ENCODE measurements at regions not wholly inside any gene's neighbourhood (a gene's known extent, or its start where the extent isn't known, plus 50 kb on each side); places are given as distances from the start of the nearest gene placed in this dataset.
"Not testable (repeated sequence)": the region's sequence is repeated elsewhere in the genome, so short reads cannot be mapped to it uniquely, and the experiment has no call there.

DNA sequence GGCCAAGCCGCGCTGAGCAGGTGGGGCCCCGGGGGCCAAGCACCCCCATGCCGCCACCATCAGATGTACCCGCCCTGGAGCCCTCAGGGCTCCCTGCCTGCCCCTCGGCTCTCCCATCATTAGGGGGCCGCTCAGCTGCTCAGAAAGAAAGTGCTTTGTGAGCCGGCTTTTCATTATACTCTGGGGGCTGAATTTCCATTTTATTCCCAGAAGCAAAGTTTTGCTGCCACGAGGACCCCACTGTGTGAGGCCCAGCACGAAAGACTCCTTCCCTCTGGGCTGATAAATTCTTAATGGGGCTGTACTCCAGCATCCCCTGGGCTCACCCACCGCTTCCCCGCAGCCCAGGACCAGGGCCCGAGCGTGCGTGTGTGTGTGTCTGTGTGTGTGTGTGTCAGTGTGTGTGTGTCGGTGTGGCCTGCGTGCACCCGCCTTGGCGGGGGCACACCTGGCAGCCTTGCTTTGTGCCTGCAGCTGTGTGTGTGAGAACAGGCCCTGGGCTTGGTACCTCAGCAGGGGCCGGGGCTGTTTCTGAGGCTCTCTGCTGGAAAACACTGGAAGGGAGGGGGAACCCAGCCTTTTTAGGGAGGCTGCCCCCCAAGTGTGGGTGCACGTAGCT is 103.0 kb upstream of the GSE1 start:
- DNase-seq, result no peak

DNA sequence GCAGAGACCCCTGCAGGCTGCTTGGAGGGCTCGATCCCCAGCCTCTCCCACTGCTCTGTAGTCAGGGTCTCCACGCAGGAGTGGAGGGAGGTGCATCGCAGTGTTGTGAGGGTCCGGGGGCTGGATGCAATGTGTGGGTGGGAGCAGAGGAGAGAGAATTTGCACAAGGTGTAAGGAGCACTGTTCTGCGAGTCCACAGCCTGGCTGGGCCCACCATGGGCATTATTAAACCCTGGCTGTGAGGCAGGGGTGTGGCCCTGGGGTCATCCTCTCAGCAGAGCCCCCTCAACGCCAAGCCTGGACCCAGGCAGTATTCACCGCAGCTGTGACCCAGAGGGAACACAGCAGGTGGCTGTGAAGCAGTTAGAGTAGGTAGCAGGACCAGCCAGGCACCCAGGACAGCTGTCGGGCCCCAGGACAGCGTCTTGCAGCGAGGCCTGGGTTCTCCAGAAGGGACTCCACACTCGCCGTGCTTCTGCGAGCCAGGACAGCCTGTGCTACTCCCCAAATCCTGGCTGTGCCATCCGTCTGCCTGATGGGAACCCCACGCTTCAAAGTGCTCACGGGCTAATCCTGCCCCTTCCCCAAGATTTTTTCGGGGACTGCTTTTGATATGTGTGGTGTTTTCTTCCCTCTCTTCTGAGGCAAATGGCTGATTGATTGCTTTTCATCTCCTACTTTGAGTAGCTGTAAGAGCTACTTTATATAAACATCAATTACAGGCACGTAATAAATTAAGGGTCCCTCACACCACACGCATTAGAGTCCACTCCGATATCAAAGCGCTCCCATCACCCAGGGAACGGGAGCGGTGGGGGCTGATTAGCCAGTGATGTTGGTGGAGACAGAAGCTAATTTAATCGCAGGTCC is 100.9 kb upstream of the GSE1 start:
- DNase-seq, result no peak

DNA sequence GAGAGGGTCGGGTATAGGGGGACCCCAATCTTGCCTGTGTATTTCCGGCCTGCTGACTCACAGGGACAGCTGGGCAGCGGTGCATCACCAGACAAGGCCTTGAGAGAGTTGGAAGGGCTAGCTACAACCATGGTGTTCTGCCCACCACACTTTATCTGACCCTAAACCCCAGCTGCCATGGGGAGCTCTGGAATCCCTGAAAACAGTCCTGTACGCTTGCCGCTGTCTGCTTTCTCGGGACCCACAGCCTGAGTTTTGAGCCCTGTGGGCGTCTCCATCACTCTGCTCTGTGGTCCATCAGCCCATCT is 100.4 kb upstream of the GSE1 start:
- DNase-seq, result no peak

DNA sequence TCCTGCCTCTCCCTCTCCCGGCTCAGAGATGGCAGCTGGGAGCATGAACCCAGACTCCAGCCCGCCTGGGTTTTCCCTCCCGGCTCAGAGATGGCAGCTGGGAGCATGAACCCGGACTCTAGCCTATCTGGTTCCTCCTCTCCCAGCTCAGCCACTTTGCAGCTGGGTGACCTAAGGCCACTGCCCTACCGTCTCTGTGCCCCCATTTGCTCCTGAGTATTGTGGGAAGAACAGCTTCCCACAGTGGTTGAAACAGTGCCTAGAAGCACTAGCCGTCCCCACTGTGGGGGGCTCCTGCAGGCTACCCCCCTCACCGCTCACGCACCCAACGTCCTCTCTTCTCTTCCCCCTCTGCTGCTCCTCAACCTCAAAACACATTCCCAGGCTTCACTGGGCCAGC is 99.9 kb upstream of the GSE1 start:
- DNase-seq, result no peak

DNA sequence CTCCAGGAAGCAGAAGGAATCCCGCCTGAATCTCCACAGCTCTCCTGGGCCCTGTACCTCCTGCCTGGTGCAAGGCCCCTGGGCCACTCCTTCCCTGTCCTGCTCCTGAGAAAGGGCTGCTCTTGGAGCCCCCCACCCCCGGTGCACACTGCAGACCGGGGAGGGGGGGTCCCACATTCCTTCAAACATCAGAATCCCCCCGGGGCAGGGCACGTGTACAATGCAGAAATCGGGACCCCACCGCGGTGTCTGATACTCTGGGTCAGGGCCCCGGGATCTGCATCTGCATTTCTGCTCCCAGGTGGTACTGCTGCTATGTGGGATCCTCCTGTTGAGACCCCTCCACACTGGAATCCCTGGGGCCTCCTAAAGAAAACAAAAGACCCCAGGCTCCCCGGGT is 99.5 kb upstream of the GSE1 start:
- DNase-seq, result no peak

DNA sequence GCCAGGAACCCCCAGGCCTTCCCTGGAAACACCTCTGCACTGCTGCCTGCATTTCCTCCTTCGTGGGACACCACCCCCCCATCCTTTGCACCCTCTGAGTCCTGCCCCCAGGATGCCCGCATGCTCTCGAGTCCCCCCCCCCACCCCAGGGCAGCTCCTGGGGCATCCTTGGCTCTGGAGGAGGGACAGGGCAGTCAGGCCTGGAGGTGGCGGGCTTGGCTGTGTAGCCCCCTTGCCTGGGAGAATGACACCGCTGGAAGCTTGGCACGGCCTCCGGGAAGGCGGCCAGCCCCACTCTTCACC is 98.9 kb upstream of the GSE1 start:
- DNase-seq, result no peak

DNA sequence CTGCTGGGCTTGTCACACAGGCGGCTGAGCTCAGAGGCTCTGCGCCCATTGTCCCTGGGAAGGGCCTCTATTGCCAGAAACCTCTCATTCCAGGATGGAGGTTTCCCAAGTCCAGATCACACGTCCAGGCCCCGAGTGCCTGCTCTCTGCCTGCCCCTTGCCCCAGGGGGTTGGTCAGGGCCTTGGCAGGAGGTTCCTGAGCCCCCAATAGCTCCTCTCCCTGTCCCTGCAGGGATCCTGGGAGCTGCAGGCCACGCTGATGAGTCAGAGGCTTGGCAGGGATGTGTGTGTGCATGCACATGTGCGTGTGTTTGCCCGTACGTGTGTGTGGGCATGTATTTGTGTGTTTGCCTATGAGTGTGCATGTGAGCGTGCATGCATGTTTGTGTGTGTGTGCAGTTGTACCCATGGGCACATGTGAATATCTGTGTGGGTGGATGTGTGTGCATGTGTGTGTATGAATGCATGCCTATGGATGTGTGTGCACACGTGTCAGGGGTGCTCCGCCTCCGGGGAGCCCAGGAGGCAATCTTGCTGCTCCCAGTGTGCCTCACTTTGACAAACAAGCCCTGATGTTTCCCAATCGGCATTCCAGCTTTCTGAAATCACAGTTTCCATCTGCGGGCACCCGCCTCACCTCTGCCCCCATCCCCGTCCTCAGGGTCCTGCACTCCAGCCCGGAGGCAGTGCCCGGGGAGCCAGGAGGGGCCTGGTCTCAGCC is 98.4 kb upstream of the GSE1 start:
- no peak for DNase-seq

DNA sequence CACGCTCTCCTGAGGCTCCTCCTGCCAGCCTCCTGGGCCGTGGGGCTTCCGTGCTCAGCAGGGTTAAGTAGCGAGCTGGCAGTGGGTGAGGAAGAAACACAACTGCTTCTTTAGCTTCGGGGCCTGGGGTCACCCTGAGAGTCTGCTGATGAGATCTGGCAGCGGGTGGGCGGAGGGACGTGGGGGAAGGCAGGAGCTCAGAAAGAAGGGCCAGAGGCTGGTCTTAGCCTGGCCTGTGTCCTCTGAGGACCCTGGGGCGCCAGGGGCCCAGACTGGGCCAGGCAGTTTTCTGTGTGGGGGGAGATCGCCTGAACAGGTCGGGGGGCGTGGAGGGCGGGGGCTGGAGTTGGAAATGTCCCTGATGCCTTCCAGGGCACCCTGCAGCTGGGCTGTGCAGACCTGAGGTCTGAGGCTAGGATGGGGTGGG is 97.8 kb upstream of the GSE1 start:
- no peak for DNase-seq

DNA sequence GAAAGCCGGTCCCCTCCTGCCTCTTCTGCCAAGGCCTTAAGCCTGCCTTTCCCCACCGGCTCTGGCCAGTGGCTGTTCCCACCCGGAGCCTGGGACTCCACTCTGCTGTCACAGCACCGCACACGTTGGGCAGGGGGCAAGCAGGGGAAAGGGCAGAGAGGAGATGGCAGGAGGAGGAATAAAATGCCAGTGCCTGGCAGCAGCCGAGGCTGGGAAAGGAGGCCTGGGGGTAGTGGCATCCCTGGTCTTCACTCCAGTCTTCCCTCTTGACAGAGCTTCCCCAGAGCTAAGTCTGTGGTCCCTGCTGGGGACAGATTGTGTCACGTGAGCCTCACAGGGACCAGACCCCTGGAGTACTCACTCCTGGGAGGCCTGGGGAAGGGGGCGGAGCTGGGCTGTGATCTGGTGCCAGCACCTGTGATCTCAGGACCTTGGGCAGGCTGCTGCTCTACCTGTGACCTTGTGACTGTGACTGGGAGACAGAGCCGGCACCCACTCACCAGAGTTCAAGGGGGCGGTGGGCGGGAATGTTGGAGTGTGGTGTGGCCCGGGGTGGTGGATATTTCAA is 97.2 kb upstream of the GSE1 start:
- DNase-seq, result no peak

DNA sequence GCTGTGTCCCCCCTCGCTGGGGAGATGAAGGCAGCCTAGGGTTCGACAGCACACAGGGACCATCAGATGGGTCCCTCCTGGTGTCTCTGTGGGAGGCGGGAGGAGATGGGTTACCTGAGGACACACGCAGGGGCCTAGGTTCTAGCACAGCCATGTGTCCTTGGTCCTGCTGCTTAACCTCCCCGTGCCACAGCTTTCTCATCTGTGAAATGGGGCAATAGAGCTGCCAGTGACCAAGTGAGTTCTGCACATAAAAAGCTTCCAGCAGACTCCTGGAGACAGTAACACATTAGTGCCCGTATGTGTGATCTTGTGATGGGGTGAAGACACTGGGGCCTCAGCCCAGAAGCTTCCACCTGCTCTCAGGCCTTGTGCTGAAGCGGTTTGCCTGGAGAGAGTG is 96.0 kb upstream of the GSE1 start:
- no peak for DNase-seq

DNA sequence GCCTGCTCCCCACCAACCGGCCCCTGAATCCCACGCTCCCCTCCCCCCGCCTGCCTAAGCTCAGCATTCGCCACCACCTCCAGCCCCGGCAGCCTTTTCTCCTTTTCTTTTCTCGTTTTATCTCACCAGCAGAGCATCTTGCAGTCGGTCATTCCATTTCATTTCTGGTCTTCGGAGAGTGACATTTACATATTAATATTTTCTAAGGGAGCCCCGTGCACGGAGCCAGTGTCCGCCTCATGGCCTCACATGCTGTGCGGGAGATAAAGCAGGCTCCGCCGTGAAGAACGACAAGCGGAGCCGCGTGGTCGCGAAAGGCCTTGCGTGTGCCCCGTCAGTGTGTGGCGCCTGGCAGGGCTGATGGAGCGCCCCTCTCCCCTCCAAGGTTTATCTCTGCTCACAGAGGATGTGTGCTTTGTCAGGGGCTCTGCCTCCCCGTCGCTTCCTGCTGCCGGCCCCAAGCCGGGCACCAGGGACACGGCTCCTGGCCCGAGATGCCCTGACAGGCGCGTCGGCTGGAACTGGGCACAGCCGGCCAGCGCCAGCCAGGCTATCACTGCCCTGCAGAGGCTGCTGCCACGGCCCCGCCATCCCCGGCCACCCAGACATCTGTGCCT is 95.5 kb upstream of the GSE1 start:
- no peak for DNase-seq

DNA sequence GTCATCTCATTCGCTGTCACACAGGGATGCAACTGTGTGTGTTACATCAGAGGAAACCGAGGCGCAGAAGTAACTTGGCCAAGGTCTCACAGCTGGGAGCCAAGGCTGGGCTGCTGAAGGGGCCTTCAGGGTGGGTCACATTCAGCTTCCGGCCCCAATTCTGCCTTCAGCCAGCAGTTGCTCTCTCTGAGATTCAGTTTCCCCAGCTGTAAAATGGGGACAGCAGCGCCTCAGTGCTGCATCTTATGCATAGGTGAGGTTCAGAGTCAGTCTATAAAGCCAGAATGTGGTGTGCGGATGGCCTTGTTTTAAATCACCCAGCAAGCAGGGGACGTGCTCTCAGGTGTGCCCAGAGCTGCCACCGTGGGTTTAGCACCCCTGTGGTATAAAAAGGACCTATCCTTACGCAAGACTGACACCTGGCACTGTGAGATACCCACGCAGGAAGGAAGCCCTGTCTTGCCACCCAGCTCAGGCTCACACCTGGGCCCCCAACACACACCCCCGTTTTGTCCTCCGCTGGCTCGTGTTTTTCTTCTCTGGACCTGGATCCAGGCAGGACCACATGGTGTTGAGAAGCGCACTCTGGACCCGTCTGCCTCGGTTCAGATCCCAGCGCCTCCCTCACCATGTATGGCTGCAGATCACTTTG is 94.6 kb upstream of the GSE1 start:
- DNase-seq, result no peak

DNA sequence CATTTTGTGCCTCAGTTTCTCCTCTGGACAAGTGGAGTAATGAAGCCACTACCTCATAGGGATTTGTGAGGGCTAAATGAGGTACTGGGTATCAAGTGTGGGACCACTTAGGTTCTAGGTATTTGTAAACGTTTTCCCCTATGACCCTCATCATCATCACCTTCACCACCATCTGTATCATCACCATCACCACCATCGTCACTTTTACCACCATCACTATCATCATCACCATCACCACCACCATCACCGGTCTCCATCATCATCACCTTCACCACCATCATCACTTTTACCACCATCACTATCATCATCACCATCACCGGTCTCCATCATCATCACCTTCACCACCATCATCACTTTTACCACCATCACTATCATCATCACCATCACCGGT is 94.1 kb upstream of the GSE1 start:
- DNase-seq, result not testable (repeated sequence)

DNA sequence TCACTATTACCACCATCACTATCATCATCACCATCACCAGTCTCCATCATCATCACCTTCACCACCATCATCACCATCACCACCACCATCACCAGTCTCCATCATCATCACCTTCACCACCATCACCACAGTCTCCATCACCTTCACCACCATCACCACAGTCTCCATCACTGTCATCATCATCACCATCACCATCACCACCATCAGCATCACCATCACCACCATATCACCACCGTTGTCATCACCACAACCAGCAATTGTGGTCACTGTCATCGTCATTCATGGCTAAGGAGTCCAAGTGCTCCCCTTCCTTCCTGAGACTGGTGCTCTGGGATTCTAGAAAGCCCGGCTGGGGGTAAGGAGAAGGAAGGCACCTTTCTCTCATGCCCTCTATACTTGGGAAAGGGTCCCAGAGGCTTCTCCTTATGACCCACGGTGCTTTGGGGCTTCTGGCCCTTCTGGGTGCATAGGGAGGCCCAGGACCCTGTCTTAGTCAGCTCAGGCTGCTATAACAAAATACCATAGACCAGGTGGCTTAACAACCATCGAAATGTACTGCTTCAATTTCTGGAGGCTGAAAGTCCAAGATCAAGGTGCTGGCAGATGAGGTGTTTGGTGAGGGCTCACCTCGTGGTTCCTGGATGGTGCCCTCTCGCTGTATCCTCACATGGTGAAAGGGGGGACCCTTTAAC is 93.4 kb upstream of the GSE1 start:
- no peak for DNase-seq

DNA sequence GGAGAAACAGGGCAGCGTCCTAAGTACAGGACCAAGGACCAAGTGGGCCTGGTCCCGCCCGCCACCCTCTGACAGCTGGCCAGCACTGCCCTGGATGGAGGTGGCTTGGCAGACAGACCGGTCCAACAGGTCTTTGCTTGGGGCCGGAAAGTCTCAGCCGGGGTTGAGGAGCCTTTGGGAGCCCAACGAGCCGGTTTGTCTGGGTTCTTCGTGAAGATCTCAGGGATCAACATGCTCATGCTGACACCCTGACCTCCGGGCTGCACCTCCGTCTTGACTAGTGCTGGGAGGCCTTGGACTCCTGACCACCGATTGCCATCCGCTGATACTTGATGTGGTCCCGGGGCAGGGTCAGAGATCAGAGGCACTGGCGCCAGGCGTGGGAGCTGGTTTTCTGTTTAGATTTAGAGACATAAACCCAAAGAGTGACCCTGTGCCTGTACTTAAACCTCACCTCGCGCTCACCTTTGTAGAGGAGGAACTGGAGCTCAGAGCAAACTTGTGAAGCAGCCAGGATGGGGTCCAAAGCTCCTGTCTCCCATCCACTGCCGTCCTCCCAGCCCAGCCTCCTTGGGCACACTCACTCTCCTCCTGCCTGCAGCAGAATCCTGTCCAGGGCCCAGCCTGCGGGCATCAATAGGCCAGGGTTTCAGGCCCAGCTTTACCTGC is 92.1 kb upstream of the GSE1 start:
- DNase-seq, result no peak

DNA sequence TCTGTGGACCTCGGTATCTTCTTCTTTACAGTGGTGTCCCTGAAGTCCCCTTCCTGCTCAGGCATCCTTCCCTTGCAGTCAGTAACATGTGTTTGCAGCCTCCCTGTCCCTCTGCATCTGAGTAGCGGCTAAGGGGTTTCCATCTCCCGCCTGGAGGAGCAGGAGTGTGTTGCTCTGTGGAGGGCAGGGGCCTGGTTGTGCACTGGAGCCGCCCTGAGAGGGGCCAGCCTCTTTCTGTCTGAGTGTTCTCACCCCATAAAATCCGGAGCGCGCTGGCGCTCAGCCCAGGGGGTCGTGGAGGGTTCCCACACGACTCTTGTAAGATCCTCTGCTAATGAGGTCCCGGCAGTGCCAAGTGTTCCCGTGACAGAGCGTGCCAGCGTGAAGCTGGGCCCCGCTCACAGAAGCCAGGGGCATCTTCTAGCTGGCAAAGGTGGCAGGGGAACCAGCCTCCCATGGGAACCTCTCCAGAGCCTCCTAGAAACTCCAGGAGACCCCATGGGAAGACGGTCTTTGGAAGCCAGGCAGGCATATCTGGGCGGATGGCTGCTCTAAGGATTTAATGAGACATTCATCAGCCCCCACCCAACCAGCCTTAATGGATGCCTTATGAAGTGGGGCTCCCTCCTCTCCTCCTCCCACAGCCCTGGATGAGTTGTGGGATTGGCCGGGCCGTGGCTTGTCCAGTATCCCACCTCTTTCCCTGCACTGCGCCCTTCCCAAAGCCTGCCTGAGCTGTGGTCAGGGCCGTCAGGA is 91.4 kb upstream of the GSE1 start:
- no peak for DNase-seq

DNA sequence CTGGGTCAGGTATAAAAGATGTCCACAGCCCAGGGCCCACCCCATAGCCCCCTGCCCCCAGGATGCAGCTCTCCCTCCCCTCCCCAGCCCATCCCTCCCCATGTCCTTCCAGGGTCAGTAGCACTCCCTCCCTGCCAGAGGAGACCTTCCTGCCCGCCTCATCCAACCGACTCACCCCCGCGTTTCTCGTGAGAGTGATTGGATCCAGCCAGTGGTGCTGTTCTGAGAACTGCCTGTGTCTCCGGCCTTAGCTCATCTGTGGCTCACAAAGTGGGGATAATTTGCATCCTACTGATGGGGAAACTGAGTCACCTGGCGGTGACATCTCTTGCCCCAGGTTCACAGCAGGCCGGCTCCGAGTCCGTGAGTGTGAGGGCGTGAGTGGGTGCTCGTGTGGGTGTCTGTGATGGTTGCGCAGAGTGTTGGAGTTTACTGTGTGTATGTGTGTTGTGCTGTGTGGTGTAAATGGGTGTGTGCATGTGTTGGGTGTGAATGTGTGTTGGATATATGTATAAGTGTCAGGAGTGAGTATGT is 90.7 kb upstream of the GSE1 start:
- no peak for DNase-seq

DNA sequence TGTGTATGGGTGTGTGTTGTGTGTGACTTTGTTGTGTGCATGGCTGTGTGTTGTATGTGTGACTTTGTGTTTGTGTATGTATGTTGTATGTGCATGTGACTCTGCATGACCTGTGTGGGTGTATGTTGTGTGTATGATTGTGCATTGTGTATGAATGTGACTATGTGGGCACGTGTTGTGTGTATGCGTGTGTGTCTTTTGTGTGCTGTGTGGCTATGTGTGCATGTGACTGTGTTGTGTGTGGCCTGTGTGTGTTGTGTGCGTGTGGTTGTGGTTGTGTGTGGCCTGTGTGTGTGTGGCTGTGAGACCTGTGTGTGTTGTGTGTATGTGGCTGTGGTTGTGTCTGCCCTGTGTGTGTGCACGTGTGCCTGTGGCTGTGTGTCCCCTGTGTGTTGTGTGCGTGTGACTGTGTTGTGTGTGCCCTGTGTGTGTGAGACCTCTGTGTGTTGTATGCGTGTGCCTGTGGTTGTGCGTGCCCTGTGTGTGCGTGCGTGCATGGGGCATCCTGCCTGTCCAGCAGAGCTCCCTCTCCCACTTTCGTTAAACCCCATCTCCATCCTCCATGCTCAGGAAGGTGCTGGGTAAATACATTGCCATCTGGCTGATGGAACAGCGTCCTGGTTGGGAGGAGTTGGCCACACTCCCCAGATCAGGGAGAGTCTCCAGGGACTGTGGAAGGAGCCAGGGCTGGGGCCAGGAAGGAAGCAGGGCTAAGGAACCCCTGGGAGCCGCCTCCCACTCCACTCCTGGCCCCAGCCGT is 90.1 kb upstream of the GSE1 start:
- DNase-seq, result peak; percentile 77

DNA sequence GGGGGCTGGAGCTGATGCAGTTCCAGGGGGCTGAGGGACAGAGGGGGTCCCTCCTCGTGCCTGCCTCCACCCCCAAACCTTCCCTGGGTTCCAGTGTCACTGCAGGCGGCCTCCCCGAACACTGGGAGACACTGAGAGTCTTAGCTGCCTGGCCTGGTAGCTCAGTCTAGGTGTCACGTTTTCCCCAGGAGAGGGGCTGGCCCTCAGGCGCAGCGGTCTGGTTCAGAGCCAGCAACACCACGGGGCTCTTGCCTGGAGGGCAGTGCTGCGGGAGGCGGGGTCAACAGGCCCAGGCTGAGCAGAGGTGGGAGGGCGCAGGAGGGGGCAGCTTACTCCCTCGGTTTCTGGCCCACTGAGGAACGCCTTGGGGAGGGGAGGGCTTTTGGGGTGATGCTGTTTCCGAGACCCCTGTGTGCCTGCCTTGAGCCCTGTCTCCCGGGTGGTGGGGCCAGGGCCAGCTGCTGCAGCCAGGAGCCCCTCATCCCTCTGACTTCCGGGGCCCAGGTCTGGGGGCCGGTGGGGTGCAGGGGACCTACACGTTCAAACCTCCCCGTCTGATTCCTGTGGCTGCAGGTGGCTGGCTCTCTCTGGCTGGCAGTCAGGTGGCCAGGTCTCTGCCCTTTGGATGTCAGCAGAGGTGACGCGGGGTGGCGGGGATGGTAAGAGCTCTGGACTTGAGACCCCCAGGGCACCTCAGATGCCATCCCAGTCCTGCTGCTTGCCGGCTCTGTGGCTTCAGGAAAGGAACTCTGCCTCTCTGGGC is 89.3 kb upstream of the GSE1 start:
- peak; percentile 53 for DNase-seq

DNA sequence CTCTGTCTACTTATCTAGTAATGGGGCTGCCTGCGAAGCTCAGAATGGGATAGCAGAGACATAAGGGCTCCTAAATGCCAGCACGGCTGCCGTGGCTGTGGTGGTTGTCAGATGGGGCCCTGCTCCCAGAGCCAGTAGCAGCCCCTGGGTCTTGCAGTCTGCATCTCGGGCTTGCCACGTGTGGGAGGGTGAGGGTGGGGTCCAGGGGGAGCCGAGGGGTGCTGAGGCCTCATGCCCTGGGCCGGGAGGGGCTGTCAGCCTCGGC is 88.8 kb upstream of the GSE1 start:
- no peak for DNase-seq

Data from DMS 273 treated with DMSO at 0.1 percent for 48 hours (cell line).